GM19043 (cell line): ENCODE measurements at regions not wholly inside any gene's neighbourhood (a gene's known extent, or its start where the extent isn't known, plus 50 kb on each side); places are given as distances from the start of the nearest gene placed in this dataset.

Experiments
- ATAC-seq: cut with Tn5 transposase; IDR thresholded peaks from one replicate; pipeline ENCODE4 v1.9.1; 2021; ENCODE audit warnings: low read depth; ENCODE audit not compliant: unreplicated experiment

- no peak for ATAC-seq
Measured at GRCh38 chr15:45921376-45921775, 286.5 kb downstream of the SQOR start.

GRCh38 chr15:45921978-45922377, 287.1 kb downstream of the SQOR start:
- ATAC-seq: no peak

GRCh38 chr15:45941367-45941766, 306.5 kb downstream of the SQOR start:
- no peak for ATAC-seq

GRCh38 chr15:45943240-45943639, 308.4 kb downstream of the SQOR start:
- ATAC-seq: peak; percentile 86

GRCh38 chr15:45946111-45946510, 311.3 kb downstream of the SQOR start:
- no peak for ATAC-seq

- ATAC-seq: no peak
Measured at GRCh38 chr15:45948181-45948621, 313.4 kb downstream of the SQOR start.

GRCh38 chr15:45958924-45959323, 324.1 kb downstream of the SQOR start:
- no peak for ATAC-seq

- no peak for ATAC-seq
Measured at GRCh38 chr15:45962733-45963132, 327.9 kb downstream of the SQOR start.

- ATAC-seq: no peak
Measured at GRCh38 chr15:45970542-45970941, 335.7 kb downstream of the SQOR start.

- ATAC-seq: no peak
Measured at GRCh38 chr15:45980366-45980765, 345.5 kb downstream of the SQOR start.

- ATAC-seq: no peak
Measured at GRCh38 chr15:45981625-45982024, 346.8 kb downstream of the SQOR start.

GRCh38 chr15:45991863-45992262, 357.0 kb downstream of the SQOR start:
- ATAC-seq: no peak

- ATAC-seq: no peak
Measured at GRCh38 chr15:45993072-45993471, 358.2 kb downstream of the SQOR start.

- no peak for ATAC-seq
Measured at GRCh38 chr15:45993508-45993907, 358.7 kb downstream of the SQOR start.

- no peak for ATAC-seq
Measured at GRCh38 chr15:45995800-45996199, 361.0 kb downstream of the SQOR start.

- no peak for ATAC-seq
Measured at GRCh38 chr15:46014532-46014931, 379.7 kb downstream of the SQOR start.

GRCh38 chr15:46034755-46035154, 399.9 kb downstream of the SQOR start:
- ATAC-seq: no peak

GRCh38 chr15:46039703-46040102, 404.9 kb downstream of the SQOR start:
- no peak for ATAC-seq

GRCh38 chr15:46041905-46042304, 407.1 kb downstream of the SQOR start:
- ATAC-seq: no peak

GRCh38 chr15:46059921-46060594, 425.2 kb downstream of the SQOR start:
- no peak for ATAC-seq

GRCh38 chr15:46061002-46061401, 426.2 kb downstream of the SQOR start:
- no peak for ATAC-seq

GRCh38 chr15:46077220-46077619, 442.4 kb downstream of the SQOR start:
- ATAC-seq: no peak

- no peak for ATAC-seq
Measured at GRCh38 chr15:46079046-46079445, 444.2 kb downstream of the SQOR start.
